IMR-90 (cell line): ENCODE measurements at regions not wholly inside any gene's neighbourhood (a gene's known extent, or its start where the extent isn't known, plus 50 kb on each side); places are given as distances from the start of the nearest gene placed in this dataset.
"Not testable (repeated sequence)": the region's sequence is repeated elsewhere in the genome, so short reads cannot be mapped to it uniquely, and the experiment has no call there.

Source experiments
- ATAC-seq: fragments of 200-7000 bp; cut with Tn5 transposase; 2 replicates; pipeline ENCODE4 v1.9.1; 2020; ENCODE audit warnings: low read depth, mild to moderate bottlenecking, moderate library complexity
- BruUV-seq: library from RNA; stranded (reverse); fragments of 400-500 nt; replicated peaks from 2 replicates; lab custom pipeline; 2021; lab: Mats Ljungman, UMichigan
- CTCF ChIA-PET: fragments of 300-600 bp; formaldehyde crosslinking; extraction: SDS; loops from one replicate; lab custom pipeline; 2021; ENCODE audit warnings: antibody characterized with exemption; lab: Yijun Ruan, JAX
- POLR2A ChIA-PET: fragments of 300-600 bp; sonication (Branson Sonifier 250); formaldehyde crosslinking; loops from one replicate; lab custom pipeline; 2022; ENCODE audit warnings: antibody characterized with exemption; ENCODE audit not compliant: unreplicated experiment; lab: Charles Lee
- DNase-seq: peaks from one replicate; pipeline ENCODE4 v3.0.0; 2013
- H2AFZ ChIP-seq: replicated peaks from 2 replicates; pipeline ENCODE3; 2013; ENCODE audit warnings: low read length, mild to moderate bottlenecking; ENCODE audit not compliant: poor library complexity
- H2AK5ac ChIP-seq: 2 replicates; pipeline ENCODE4 v1.6.1; 2013; ENCODE audit warnings: low read depth, low read length, inconsistent platforms
- H2AK9ac ChIP-seq: replicated peaks from 2 replicates; pipeline ENCODE3; 2013; ENCODE audit warnings: mild to moderate bottlenecking, low read depth, low read length, moderate library complexity; ENCODE audit not compliant: poor library complexity
- H2BK120ac ChIP-seq: 2 replicates; pipeline ENCODE4 v1.6.1; 2013; ENCODE audit warnings: low read depth, low read length, inconsistent platforms
- H2BK15ac ChIP-seq: 3 replicates; pipeline ENCODE4 v1.6.1; 2013; ENCODE audit warnings: low read depth, low read length, inconsistent platforms
- H2BK20ac ChIP-seq: 2 replicates; pipeline ENCODE4 v1.6.1; 2013; ENCODE audit warnings: low read depth, mild to moderate bottlenecking, inconsistent platforms, low read length, moderate library complexity
- H2BK5ac ChIP-seq: 2 replicates; pipeline ENCODE4 v1.6.1; 2013; ENCODE audit warnings: mild to moderate bottlenecking, low read depth, low read length, inconsistent platforms; ENCODE audit not compliant: poor library complexity, severe bottlenecking
- H3K14ac ChIP-seq: replicated peaks from 2 replicates; pipeline ENCODE4 v1.6.1; 2013; ENCODE audit warnings: low read depth, low read length, inconsistent platforms
- H3K18ac ChIP-seq: 2 replicates; pipeline ENCODE4 v1.6.1; 2013; ENCODE audit warnings: low read depth, low read length, control low read depth
- H3K23ac ChIP-seq: 2 replicates; pipeline ENCODE4 v1.6.1; 2013; ENCODE audit warnings: low read depth, low read length, inconsistent platforms
- H3K27ac ChIP-seq: 2 replicates; pipeline ENCODE4 v1.5.1; 2013; ENCODE audit warnings: mild to moderate bottlenecking, control low read depth, low read length; ENCODE audit not compliant: insufficient read depth
- H3K27me3 ChIP-seq: 2 replicates; pipeline ENCODE4 v1.6.1; 2013; ENCODE audit warnings: low read length; ENCODE audit not compliant: control insufficient read depth, insufficient read depth
- H3K36me3 ChIP-seq: 2 replicates; pipeline ENCODE4 v1.6.1; 2013; ENCODE audit warnings: low read length, mixed read lengths; ENCODE audit not compliant: control insufficient read depth, insufficient read depth
- H3K4ac ChIP-seq: 2 replicates; pipeline ENCODE4 v1.6.1; 2013; ENCODE audit warnings: low read depth, low read length, inconsistent platforms
- H3K4me1 ChIP-seq: 2 replicates; pipeline ENCODE4 v1.6.1; 2013; ENCODE audit warnings: low read length, mixed read lengths; ENCODE audit not compliant: control insufficient read depth, insufficient read depth
- H3K4me2 ChIP-seq: 2 replicates; pipeline ENCODE4 v1.6.1; 2013; ENCODE audit warnings: low read depth, mild to moderate bottlenecking, control low read depth, low read length, moderate library complexity
- H3K4me3 ChIP-seq: 2 replicates; pipeline ENCODE4 v1.5.1; 2013; ENCODE audit warnings: low read depth, mild to moderate bottlenecking, control low read depth, low read length, moderate library complexity; ENCODE audit not compliant: insufficient read depth
- H3K56ac ChIP-seq: 2 replicates; pipeline ENCODE4 v1.6.1; 2013; ENCODE audit warnings: low read length, inconsistent platforms; ENCODE audit not compliant: insufficient read depth; ENCODE audit errors: extremely low read depth
- H3K79me1 ChIP-seq, 2 experiments: 2 replicates each; pipeline ENCODE4 v1.6.1; 2013; ENCODE audit warnings: low read length in 2 of 2, inconsistent platforms in 1 of 2, low read depth in 1 of 2
- H3K9ac ChIP-seq: 2 replicates; pipeline ENCODE4 v1.6.1; 2013; ENCODE audit warnings: low read depth, low read length, control low read depth
- H3K9me1 ChIP-seq: 2 replicates; pipeline ENCODE4 v1.6.1; 2013; ENCODE audit warnings: low read length, inconsistent platforms; ENCODE audit not compliant: insufficient read depth
- H3K9me3 ChIP-seq: 2 replicates; pipeline ENCODE4 v1.6.1; 2013; ENCODE audit warnings: low read length; ENCODE audit not compliant: control insufficient read depth, insufficient read depth
- H4K20me1 ChIP-seq: 2 replicates; pipeline ENCODE4 v1.6.1; 2013; ENCODE audit warnings: low read length, inconsistent platforms; ENCODE audit not compliant: insufficient read depth
- H4K5ac ChIP-seq: 2 replicates; pipeline ENCODE4 v1.6.1; 2013; ENCODE audit warnings: mild to moderate bottlenecking, low read depth, low read length, control low read depth
- H4K8ac ChIP-seq, 2 experiments: 2 replicates each; pipeline ENCODE4 v1.6.1; 2013; ENCODE audit warnings: low read depth in 2 of 2, low read length in 2 of 2, control low read depth in 1 of 2, inconsistent platforms in 1 of 2
- H4K91ac ChIP-seq: 2 replicates; pipeline ENCODE4 v1.6.1; 2013; ENCODE audit warnings: low read depth, low read length, inconsistent platforms; ENCODE audit not compliant: insufficient read depth
- CHD1 ChIP-seq: IDR thresholded peaks from 2 replicates; pipeline ENCODE4 v1.6.1; 2012; ENCODE audit warnings: low read depth, low read length, improper control_type of control experiment
- MAFK ChIP-seq: IDR thresholded peaks from 2 replicates; pipeline ENCODE4 v1.6.1; 2012; ENCODE audit warnings: low read depth, low read length, improper control_type of control experiment
- SMC3 ChIP-seq: fragments of 150-350 bp; IDR thresholded peaks from 2 replicates; pipeline ENCODE4 v1.6.1; 2016; ENCODE audit warnings: low read depth, mild to moderate bottlenecking, antibody characterized with exemption, low read length, moderate library complexity
- WGBS, 2 experiments: methylation state at CpG; one replicate each; pipeline versions ENCODE4 v1.1.5 to v1.1.7; 2013; ENCODE audit warnings: missing lambda C conversion rate in 2 of 2; ENCODE audit not compliant: insufficient read length in 1 of 2; ENCODE audit errors: extremely low coverage in 2 of 2; 5-methylcytosine and 5-hydroxymethylcytosine counted together
- dilution Hi-C: fragments of 300-500 bp; cut with HindIII; formaldehyde crosslinking; loops from one replicate; pipeline ENCODE4 v1.14.3; 2018; ENCODE audit warnings: low sequenced_read_pairs; ENCODE audit not compliant: unreplicated experiment
- in situ Hi-C: fragments of 300-500 bp; cut with MboI; formaldehyde crosslinking; loops from 3 replicates; pipeline ENCODE4 v1.14.3; 2019; ENCODE audit warnings: low sequenced_read_pairs, inconsistent platforms, mixed read lengths
- intact Hi-C: fragments of 100-400 bp; cut with micrococcal nuclease; formaldehyde crosslinking; loops from 2 replicates; pipeline ENCODE4 v1.10.0; 2022

DNA sequence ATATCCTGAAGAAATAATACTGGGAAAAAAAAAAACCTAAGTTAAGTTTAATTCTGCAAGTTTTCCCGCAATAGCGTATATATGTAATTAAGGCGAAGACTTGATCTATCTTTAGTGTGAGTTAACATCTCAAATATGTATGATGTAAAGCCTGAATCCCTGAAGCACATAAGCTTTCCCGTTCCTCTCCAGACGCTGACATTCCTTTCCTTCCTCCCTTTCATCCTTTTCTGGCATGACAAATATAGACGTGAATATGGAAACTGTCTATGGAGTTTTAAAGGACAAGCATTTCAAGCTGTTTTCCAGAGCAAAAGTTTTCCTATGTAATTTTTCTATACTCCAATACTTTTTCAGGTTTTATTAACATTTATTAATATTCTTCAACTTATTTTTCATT is 637.0 kb downstream of the COL12A1 start:
- Histone ChIP-seq H2AK9ac (no peak overlapping the region), H3K9me3 (no peaks in the 10 kb centered on the region), H3K4me3 (no peak overlapping the region), H3K18ac (no peak overlapping the region), H3K9ac (no peak overlapping the region), H3K4me2 (no peak overlapping the region), H2BK15ac (no peak overlapping the region), H3K23ac (no peak overlapping the region), H3K9me1 (no peaks in the 10 kb centered on the region), H2AK5ac (no peak overlapping the region), H4K20me1 (no peaks in the 10 kb centered on the region), H3K56ac (no peak overlapping the region), H2BK120ac (no peak overlapping the region), H2AFZ (no peak overlapping the region), H3K36me3 (no peaks in the 10 kb centered on the region), H4K5ac (no peak overlapping the region), H2BK5ac (no peak overlapping the region), H4K91ac (no peak overlapping the region), H3K27ac (no peak overlapping the region), H3K27me3 (no peaks in the 10 kb centered on the region), H3K14ac (no peak overlapping the region), H3K4me1 (no peaks in the 10 kb centered on the region), H4K8ac (no peak overlapping the region), H3K79me1 (no peaks in the 10 kb centered on the region), H2BK20ac (no peak overlapping the region), H3K4ac (no peak overlapping the region)
- no CpG with 5 or more reads among the region's 6 CpGs for WGBS, 2 experiments
- POLR2A ChIA-PET, result no interaction called here
- peak; percentile 68 for DNase-seq
- no peak for ATAC-seq
- no peak for TF ChIP-seq CHD1
- TF ChIP-seq MAFK, result no peak
- no peak for TF ChIP-seq SMC3
- CTCF ChIA-PET, result interaction anchor here (1.1 kb wide), 1 partner anchor 15 kb away, joined by 3 read pairs; no protein-coding TSS in a partner anchor
- dilution Hi-C loops (no loop called here), in situ Hi-C loops (no loop called here), intact Hi-C loops (no loop called here)
- BruUV-seq, result no TSS peak

DNA sequence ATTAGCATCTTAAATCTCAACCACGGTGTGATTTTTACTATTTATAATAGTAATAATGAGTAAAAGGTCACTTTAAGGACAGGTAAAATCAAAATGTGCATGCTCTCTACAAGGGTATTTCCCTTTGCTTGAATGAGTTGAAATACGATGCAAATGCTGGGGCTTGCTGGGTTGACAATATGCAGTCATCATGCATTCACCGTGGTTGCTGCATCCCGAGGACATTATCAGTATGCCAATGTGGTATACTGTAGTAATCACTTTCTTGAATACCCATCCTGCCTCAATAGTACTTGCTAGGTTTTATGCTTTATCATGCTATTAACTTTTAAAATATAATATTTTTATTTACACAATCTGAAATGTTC is 637.9 kb downstream of the COL12A1 start:
- BruUV-seq, result not testable (repeated sequence)

More for the DNA sequence above, 637.9 kb downstream of the COL12A1 start:
- H3K9me3 ChIP-seq, H2BK15ac ChIP-seq, H3K56ac ChIP-seq, H3K9ac ChIP-seq, H4K20me1 ChIP-seq, in situ Hi-C loops, H3K4me1 ChIP-seq, H2BK20ac ChIP-seq, H4K8ac ChIP-seq, H3K27ac ChIP-seq, intact Hi-C loops, H3K9me1 ChIP-seq, H3K79me1 ChIP-seq, H3K4me3 ChIP-seq, H3K4me2 ChIP-seq, DNase-seq, H3K36me3 ChIP-seq, H4K91ac ChIP-seq, dilution Hi-C loops, H2BK5ac ChIP-seq, H3K14ac ChIP-seq, H2AFZ ChIP-seq, H4K5ac ChIP-seq, ATAC-seq, H3K4ac ChIP-seq, H2AK9ac ChIP-seq, H3K18ac ChIP-seq, CTCF ChIA-PET, H2AK5ac ChIP-seq, H3K23ac ChIP-seq, H2BK120ac ChIP-seq, POLR2A ChIA-PET, H3K27me3 ChIP-seq: not testable (repeated sequence)
- WGBS, 2 experiments, result no CpG with 5 or more reads among the region's 4 CpGs
